HG02588 (cell line): ENCODE measurements at regions not wholly inside any gene's neighbourhood (a gene's known extent, or its start where the extent isn't known, plus 50 kb on each side); places are given as distances from the start of the nearest gene placed in this dataset.

Experiments
- ATAC-seq: cut with Tn5 transposase; IDR thresholded peaks from one replicate; pipeline ENCODE4 v1.9.1; 2021; ENCODE audit warnings: mild to moderate bottlenecking, moderate library complexity; ENCODE audit not compliant: unreplicated experiment

DNA sequence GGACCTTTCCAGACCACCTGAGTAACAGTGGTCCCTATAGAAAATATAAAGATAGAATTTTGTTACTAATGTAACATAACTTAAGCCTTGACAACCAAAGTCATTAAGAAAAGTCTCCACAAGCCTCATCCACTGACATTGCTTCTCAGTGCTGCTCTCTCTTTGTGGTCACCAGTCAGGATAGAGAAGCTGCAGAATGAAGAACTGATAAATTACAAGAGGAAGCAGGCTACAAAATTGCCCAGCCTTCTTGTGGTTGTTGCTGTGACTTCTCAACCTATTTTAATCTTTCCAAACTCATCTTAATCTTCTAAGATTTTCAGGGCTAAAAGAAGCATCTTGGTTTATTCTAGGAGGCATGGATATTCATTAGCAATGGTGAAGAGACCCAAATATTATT, 343.8 kb downstream of the MZT1 start:
- ATAC-seq, result no peak

- ATAC-seq, result no peak
Observed at GRCh38 chr13:72379581-72379980, 347.8 kb downstream of the MZT1 start.

GRCh38 chr13:72368031-72368430, 359.4 kb downstream of the MZT1 start:
- ATAC-seq, result no peak

GRCh38 chr13:72346716-72347115, 380.7 kb downstream of the MZT1 start:
- ATAC-seq, result no peak

DNA sequence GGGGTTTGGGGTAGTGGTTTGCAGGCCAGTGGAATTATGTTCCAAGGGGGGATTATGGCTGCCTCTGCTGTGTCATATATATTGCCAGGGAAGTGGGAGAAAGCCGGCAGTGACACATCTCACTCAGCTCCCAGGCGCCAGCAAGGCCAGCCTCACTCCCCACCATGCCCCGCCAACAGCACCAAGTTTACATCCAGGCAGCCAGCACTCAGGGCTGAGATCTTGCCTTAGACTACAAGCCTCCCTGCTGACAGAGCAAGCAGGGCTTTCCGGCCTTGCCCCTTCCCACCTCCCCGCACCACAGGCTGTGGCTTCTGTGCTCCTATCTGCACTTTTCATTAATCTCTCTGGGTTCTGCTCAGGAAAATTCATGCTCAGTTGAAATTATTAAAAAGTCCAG, 385.1 kb downstream of the MZT1 start:
- ATAC-seq, result no peak

DNA sequence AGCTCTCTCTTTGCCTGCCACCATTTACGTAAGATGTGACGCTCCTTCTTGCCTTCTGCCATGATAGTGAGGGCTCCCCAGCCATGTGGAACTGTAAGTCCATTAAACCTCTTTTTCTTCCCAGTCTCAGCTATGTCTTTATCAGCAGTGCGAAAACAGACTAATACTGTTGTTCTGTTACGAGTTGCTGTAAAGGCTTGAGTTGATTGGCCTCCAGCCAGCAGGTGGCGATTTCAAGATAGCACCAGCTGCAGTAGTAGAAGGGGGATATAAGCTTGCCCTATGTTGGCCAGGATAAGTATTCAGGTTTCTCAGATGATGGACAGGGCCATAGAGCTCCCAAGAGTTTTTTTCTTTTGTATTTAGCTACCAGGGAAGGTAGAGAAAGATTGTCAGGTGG, 385.5 kb downstream of the MZT1 start:
- no peak for ATAC-seq

GRCh38 chr13:72317346-72318109, 409.9 kb downstream of the MZT1 start:
- no peak for ATAC-seq

GRCh38 chr13:72316716-72317115, 410.7 kb downstream of the MZT1 start:
- ATAC-seq, result no peak

- no peak for ATAC-seq
Observed at GRCh38 chr13:72315312-72315711, 412.1 kb downstream of the MZT1 start.

DNA sequence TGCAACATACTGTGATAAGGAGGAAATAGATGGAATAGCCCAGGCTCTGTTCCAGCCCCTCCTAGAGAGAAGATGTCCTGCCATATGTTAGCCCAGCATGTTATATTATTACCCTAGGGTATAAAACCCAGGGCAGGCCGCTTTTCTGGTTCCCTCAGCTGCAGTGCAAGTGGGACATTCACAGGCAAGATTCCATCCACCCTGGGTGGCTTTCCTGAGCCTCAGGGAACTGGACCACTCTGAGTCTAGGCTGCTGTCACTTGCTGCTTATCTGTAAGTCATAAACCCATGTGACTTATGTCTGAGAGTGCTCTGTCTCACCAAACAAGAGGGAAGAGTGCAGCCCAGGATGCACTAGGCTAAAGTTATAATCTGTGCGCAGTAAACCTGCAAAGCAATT, 413.2 kb downstream of the MZT1 start:
- no peak for ATAC-seq

GRCh38 chr13:72313546-72313945, 413.9 kb downstream of the MZT1 start:
- no peak for ATAC-seq

GRCh38 chr13:72303941-72304746, 423.3 kb downstream of the MZT1 start:
- ATAC-seq, result no peak

DNA sequence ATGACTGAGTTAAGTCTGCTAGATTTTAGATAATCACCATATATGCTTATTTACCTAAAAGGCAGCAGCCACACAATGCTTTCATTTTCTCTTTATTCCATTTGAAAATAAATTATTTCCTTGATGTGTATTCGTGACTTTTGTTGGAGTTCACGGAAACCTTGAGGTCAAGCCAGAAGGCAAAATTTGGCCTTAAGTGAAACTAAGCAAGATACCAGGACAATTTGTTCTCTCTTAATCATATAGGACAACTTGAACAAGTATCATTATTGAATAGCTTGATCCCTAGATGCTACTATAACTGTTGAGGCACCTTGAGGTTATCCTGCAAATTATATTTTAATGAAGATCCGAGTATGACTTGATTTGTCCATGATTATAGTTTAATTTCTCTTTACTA, 429.2 kb upstream of the DACH1 start:
- ATAC-seq, result no peak

GRCh38 chr13:72295153-72295552, 428.1 kb upstream of the DACH1 start:
- ATAC-seq, result no peak

GRCh38 chr13:72293206-72293605, 426.2 kb upstream of the DACH1 start:
- no peak for ATAC-seq

DNA sequence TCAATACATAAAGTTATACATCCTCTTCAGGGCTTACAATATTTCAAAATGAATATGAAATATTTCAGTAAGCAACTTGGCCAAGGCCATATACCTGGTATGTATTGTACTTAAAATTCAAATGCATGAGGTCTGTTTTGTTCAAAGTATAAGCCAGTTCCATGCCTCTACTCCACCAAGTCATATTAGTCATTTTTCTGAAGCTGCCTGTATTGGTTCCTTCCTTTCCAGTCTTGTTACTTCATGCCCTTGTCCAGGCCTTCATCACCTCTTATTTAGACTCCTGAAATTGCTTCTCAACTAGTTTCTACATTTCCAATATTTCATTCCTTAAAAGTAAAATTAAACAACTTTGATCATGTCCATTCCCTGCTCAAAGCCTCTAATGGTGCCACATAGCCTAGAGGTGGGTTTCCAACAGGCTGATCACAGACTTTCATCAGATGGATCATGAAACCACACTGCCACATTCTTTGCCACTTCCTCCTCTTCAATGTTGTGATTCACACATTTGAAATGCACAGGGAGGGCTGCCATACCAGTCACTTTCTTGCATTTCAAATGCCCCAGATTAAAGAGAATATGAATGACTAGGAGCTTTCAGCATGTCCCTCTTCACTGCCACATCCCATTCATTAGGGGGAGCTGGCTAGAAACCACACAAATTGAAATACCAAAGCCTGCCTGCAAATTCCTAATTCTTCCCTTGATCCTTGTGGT, 424.1 kb upstream of the DACH1 start:
- ATAC-seq, result no peak

DNA sequence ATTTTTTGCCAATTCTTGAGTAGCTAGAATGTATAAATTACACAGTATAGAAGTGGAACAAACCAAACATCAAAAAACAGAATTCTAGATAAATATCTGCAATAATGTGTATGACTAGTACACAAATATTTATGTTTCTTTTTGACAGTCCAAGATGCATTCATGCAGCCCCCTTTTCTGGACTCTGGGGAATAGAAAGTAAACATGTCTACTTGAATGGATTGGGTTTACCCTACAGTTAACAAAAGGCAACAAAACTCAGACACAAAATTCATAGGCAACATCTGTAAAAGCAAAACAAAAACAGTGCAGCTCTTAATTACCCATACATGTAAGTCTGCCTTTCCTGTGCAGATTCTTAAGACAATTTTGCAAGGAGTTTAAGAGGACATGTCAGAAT, 419.4 kb upstream of the DACH1 start:
- no peak for ATAC-seq

DNA sequence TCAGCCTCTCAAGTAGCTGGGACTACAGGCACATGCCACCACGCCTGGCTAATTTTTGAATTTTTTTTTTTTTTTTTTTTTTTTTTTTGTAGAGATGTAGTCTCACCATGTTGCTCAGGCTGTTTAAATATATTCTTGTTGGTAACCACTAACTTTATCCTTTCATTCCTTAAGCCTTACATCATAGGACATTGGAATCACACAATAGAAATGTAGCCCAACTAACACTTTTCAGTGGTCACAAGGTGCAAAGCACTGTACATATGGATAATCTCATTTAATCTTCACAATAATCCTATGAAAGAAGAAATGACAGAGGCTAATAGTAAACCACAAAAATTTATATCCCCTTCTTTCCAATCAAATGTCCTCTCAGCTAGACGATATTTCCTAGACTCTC, 417.8 kb upstream of the DACH1 start:
- no peak for ATAC-seq

- ATAC-seq, result no peak
Observed at GRCh38 chr13:72261732-72262131, 394.7 kb upstream of the DACH1 start.

DNA sequence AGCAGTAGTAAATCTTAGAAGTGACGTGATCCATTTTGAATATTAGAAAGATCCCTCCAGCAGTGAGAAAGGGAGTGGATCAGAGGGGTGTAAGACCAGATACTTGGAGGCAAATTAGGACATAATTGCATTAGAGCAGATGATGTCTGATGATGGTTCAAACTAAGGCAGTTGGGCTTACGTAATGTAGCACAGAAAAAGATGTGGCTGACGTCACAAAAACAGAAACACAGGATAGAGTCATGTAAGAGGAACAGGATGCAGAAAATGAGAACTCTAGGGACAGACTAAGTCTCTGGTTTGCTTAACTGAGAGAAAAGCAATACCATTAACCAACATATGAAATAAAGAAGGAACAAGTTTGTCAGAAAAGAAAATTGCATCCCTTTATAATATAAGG, 392.5 kb upstream of the DACH1 start:
- no peak for ATAC-seq

GRCh38 chr13:72258340-72258981, 391.5 kb upstream of the DACH1 start:
- no peak for ATAC-seq
